Activated CD8-positive, alpha-beta memory T cell treated with anti-CD3 and anti-CD28 coated beads for 36 hours (primary cell): ENCODE measurements at regions not wholly inside any gene's neighbourhood (a gene's known extent, or its start where the extent isn't known, plus 50 kb on each side); places are given as distances from the start of the nearest gene placed in this dataset.

Source experiments
- CTCF ChIA-PET: fragments of 350-600 bp; sonication (Branson Sonifier 250); formaldehyde crosslinking; loops from one replicate; lab custom pipeline; 2021; ENCODE audit warnings: antibody characterized with exemption; lab: Charles Lee
- POLR2A ChIA-PET: fragments of 350-600 bp; sonication (Branson Sonifier 250); formaldehyde crosslinking; loops from one replicate; lab custom pipeline; 2021; ENCODE audit warnings: antibody characterized with exemption; lab: Charles Lee

DNA sequence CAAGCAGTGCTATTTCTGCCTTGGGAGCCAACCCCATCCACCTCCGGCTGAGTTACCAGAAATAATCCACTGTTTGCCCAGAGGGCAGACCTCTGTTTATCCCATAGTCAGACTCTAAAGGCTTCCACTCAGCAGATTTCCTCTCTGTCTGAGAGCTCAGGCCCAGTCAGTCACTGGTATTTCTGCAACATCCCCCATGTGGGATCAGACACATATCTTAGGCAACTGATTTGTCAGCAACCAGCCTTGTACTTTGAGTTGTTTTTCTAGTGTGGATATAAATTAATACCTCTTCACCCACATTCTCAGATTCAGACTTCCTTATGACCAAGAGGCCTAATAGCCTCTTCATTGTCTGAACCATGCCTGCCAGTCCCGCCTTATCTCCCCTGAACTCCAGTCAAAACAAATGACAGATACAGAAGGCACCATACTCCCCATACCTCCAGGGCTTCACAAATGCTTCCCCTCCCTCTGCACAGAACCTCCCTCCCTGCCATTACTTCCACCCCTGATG, 193.6 kb downstream of the FAM76B start:
- ChIA-PET CTCF (no interaction called here), POLR2A (no interaction called here)

DNA sequence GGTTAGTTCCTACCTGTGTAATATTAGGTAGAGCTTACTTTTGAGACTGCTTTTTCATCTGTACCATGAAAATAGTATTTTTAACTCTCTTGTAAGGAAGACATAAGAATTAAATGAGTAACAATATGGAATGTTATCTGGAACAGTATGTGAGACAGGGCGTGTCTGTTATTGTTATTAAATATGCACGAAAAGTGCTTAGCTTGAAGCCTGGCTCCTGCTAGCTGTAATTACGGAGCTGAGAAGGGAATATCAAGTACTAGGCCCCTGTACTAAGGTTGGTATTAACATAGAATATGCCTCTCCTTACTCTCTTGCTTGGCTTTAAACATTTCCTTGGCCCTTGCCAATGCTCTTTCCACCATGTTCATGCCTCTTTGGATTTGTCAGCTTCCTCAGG, 194.0 kb downstream of the FAM76B start:
- ChIA-PET CTCF (no interaction called here), POLR2A (no interaction called here)

DNA sequence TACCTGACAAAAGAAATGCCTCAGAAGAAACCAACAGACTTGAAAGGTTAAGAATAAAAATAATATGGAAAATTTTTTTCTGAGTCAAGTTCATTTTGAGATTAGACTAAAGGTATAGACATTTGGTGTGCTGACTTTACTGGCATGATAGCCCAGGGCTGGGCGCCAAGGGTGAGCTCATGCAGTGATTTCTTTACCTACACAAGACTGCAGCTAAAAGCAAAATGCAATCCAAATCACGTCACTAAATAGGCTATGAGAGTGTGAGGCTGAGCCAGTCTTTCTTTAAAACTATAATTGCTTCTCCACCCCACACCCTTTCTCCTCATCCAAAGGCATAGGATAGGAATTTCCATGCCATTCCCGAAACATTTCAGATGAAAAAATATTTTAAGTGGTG, 196.5 kb downstream of the FAM76B start:
- POLR2A ChIA-PET, result no interaction called here
- CTCF ChIA-PET, result interaction anchor here (1.5 kb wide), 1 partner anchor 112 kb away, joined by 3 read pairs; no protein-coding TSS in a partner anchor

DNA sequence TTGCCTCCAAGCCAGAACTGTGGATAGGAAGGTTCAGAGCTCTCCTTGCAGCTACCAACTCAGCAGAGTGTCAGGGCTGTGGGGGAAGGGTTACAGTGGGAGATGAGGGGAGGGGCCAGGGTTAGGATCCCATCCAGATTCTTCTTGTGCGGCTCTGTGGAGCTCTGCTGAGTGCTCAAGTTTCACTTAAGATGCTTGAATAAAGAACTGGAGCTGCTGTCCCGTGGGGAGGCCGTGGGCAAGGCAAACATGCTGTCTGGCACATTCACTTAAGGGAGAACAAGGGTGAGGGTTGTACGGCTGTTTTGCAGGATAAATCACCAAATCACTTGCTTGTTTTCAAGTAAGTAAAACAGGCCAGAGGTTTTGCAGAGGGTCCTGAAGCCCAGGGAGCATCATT, 197.1 kb downstream of the FAM76B start:
- POLR2A ChIA-PET, result no interaction called here
- CTCF ChIA-PET, result interaction anchor here (1.5 kb wide), 1 partner anchor 113 kb away, joined by 3 read pairs; no protein-coding TSS in a partner anchor

DNA sequence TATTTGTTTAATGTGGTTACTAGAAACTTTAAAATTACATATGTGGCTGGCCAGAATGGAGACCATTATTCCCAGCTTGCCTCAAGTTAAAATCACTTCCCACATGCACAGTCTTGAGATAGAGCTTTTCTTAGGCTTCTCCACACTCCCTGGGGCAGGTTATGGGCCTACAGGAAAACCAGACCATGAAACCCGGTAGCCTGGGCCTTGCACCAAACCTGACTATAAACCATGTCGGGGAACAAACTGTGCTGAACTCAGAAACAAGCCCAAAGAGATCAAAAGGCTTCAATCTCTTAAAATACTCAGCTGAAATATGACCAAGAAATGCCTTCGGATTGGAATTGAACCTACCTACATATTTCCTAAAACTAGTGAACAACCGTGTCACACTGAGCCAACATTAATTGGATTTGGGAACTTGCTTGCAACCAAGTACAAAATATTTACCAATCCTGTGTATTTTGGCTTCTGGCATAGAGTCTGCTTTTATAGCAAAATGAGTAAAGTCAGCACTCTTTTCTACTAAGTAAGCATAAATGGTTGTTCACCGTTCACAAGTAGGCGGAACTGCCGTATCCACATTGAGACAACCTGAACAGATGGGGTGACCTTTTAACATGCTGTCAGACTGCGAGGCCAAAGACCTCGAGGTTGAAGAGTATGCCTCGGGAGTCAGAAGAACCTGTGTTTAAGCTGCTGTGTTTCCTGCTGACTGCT, 199.5 kb downstream of the FAM76B start:
- CTCF ChIA-PET, result no interaction called here

DNA sequence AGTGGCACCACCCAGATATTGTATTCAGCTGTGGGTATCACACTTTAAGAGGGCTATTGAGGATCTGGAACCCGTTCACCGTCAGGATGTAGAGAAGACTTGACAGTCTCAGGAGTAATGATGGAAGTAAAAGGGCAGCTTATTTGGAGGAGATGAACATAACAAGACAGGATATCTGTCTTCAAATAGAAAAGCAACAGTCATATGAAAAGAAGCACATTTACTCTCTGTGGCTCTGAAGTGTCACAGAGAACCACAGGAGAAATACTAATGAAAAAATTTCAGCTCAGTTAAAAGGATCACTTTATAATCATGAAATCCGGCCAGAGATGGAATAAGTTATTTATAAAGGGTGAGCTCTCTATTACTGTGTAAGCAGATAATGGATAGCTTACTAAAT, 200.8 kb downstream of the FAM76B start:
- CTCF ChIA-PET, result interaction anchor here (0.8 kb wide), 1 partner anchor 113 kb away, joined by 3 read pairs; no protein-coding TSS in a partner anchor

More for the DNA sequence above, 199.5 kb downstream of the FAM76B start:
- POLR2A ChIA-PET, result interaction anchor here (0.6 kb wide), 1 partner anchor 732 kb away, joined by 3 read pairs; no protein-coding TSS in a partner anchor

DNA sequence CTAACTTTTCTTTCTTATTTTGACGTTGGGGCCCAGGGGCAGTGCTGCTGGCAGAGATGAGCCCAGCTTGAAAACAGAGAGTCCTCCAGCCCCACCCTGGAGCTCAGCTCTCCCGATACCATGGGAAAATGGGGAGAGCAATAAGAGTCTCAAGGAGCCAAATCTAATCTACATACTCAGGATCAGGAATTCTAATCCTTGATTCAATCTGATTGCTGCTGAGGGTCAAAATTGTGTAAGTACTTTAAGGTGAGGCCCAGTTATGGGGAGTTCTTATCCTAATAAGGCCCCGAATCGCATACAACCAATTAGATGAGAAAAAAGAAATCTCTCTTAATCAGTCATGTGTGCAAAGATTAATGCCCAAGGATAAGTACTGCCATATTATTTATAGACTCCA, 202.9 kb downstream of the FAM76B start:
- ChIA-PET POLR2A (no interaction called here), CTCF (no interaction called here)

More for the DNA sequence above, 200.8 kb downstream of the FAM76B start:
- POLR2A ChIA-PET, result no interaction called here

DNA sequence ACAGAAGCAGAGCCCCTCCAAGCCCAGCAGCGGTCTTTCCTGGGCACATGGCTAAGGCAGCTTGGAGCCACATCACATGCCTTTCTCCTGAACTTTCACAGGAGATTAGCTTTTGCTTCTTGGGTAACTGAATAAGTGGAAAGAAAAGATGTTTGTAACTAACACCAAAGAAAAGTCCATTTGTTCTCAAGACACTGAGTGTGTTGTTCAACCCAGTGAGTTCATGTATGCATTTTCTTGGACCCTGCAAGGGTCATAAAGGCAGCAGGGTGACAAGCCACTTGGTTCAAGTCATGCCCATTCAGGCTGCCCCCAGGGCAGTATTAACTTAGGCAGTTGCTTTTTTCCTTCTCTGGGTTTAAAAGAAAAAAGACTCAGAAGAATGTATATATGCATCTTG, 203.4 kb downstream of the FAM76B start:
- ChIA-PET POLR2A (no interaction called here), CTCF (no interaction called here)

DNA sequence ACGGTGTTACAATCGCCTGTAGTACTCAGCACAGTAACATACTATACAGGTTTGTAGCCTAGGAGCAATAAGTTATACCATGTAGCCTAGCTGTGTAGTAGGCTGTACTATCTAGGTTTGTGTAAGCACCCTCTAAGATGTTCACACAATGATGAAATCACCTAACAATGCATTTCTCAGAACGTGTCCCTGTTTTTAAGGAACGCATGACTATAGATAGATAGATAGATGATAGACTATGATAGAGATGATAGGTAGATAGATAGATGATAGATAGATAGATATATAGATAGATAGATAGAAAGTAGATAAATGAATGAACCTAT, 203.9 kb downstream of the FAM76B start:
- POLR2A ChIA-PET, result no interaction called here
- CTCF ChIA-PET, result no interaction called here

DNA sequence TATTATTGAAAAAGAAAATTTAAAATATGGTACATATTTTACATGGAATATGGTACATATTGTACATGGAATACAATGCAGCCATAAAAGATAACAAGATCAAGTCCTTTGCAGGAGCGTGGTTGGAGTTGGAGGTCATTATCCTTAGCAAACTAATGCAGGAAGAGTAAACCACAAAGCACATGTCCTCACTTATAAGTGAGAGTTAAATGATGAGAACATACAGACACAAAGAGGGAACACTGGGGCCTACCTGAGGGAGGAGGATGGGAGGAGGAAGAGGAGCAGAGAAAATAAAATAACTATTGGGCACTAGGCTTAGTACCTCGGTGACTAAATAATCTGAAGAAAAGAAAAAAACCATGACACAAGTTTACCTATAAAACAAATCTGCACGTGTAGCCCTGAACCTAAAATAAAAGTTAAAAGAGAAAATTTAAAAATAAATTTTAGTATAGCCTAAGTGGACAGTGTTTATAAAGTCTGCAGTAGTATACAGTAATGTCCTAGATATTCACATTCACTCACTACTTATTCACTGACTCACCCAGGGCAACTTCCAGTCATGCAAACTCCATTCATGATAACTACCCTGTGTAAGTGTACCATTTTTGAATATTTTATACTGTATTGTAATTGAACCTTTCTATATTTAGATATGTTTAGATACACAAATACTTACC, 204.4 kb downstream of the FAM76B start:
- ChIA-PET POLR2A (no interaction called here), CTCF (no interaction called here)

DNA sequence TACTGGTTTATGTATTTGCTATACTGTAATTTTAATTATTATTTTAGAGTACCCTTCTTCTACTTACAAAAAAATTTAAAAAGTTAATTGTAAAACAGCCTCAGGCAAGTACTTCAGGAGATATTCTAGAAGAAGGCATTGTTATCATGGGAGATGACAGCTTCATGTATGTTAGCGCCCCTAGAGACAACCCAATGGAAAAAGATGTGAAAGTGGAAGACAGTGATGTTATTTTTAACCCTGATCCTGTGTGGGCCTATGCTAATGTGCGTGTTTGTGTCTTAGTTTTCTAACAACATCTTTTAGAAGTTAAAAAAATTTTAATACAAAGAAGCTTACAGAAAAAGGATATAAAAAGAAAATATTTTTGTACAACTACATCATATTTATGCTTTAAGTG, 205.0 kb downstream of the FAM76B start:
- ChIA-PET CTCF (no interaction called here), POLR2A (no interaction called here)

DNA sequence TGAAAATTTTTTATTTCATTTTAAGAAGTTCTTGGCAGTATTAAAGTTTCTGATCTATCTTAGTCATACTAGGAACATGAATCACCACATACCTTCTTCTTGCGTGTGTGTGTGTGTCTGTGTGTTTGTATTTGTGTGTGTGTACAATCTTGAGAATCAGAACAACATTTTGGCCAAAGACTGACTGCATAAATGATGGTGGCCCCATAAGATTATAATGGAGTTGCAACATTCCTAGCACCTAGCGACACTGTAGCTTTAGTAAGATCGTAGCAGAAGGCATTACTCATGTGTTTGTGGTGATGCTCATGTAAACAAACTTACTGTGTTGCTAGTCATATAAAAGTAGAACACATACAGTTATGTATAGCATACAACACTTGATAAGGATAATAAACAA, 205.4 kb downstream of the FAM76B start:
- POLR2A ChIA-PET, result no interaction called here
- CTCF ChIA-PET, result no interaction called here

DNA sequence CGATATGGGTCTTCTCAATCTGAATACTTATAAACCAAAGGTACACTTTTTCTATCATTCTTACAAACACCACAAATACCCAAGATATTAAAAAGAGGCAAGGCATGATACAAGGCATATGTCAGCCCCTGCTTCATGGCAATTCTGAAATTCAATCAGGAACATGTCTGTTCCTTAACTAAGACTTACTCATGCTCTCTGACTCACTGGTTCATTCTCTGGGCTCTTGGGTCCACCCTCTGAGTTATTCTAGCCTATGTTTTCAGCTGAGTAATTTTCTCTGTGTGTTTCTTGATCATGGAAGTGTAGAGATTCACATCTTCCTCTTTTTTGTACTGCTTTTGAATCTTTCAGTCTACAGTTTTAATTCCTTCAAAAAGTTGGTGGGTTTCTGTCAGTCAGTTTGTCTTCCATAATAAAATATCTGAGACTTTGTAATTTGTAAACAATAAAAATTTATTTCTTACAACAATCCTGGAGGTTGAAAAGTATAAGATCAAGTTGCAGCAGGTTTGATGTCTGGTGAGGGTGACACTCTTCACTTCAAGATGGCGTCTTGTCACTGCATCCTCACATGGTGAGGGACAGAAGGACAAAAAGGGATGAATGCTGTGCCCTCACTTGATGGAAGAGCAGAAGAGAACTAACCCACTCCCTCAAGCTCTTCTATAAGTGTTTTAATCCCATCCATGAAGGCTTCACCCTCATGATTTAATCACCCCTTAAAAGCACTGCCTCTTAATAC, 211.7 kb downstream of the FAM76B start:
- ChIA-PET POLR2A (no interaction called here), CTCF (interaction anchor here (0.8 kb wide), 1 partner anchor 15 kb away, joined by 3 read pairs; no protein-coding TSS in a partner anchor)

DNA sequence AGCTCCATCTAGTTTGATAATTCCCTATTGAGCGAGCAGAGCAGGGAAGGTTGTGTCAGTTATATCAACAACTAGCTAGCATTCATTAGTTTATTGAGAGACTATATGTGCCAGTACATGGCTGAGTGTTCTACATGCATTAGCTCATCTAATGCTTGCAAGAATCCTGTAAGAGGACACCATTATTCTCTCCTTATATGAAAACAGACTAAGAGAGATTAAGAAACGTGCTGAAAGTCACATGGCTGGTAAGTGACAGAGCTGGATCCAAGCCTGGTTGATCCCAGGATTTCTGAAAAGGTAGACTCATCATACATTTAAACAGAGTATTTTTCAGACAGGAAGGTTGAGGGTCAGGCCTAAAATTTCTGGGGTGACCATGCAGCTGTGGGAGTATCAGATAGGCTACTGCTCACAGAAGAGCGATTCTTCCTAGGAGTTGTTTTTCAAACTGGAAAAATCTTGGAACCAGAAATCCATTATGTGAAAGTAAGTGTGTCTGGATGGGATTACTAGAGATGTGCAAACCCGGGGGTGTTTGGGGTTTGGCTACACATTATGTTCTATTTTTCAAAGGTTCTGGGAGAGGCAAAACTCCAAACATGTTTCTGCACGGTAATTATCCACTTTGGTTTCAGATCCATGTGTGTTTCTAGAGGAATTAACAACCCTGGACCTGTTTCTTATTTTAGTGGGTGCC, 213.3 kb downstream of the FAM76B start:
- POLR2A ChIA-PET, result no interaction called here
- CTCF ChIA-PET, result no interaction called here

DNA sequence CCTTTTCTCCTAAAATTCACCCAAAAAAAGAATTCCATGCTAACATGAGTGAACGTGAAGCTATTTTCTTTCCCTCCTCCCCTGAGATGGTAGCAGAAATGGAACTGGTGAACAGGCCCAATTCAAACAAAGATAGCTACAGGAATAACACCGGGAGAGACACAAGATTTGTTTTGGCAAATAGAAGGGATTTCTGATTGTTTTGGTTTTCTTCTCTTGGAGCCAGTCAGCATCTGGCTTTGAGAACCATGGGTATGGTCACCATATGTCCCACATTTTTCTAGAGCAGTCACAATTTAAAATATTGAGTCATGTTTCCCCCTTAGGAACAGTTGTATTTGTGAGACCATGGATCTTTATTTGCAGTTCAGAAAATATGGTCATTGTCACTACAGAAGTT, 214.1 kb downstream of the FAM76B start:
- CTCF ChIA-PET, result no interaction called here

DNA sequence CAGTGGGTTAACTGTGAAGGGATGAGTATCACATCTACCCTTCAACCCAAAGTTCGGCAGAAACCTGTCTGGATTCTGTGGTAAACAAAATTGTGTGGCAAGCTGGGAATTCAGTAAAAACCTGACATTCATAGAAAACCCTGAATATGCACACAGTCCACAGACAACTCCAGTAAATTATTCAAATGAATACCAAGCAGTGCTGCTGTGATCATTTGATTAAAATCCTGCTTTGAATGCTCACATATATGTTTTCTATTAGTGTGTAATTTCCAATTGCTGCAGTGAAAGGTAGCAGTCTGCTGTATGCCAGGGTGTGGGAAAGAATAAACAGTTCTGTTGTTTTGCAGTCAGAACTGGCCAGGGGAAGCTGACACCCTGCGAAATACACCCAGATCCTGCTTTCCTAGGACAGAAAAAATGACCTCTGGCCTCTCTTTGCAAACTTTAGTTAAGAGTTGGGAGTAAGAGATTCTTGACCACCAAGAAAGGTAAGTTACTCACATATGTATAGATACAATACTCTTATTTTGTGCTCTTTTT, 217.8 kb downstream of the FAM76B start:
- CTCF ChIA-PET, result interaction anchor here (1.0 kb wide), 1 partner anchor 139 kb away, joined by 3 read pairs; no protein-coding TSS in a partner anchor
- POLR2A ChIA-PET, result no interaction called here

More for the DNA sequence above, 214.1 kb downstream of the FAM76B start:
- POLR2A ChIA-PET, result no interaction called here

DNA sequence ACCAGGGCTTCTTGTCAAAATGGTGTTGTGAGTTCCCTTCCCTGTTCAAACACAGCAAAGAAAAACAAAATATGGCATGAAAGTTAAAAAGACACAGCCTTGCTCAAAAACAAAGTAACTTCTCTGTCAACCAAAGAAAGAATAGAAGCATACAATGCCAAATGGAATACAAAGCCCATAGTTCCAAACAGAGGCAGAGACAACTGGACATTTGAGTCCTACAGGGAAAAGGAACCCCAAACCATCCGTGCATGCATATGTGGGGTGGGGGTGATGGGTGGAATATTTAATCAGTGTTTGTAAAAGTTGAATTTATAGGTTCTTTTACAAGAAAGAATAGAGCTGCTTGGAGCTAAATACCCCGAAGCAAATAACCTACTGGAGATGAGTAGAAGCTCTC, 218.7 kb downstream of the FAM76B start:
- ChIA-PET CTCF (interaction anchor here (1.0 kb wide), 1 partner anchor 140 kb away, joined by 3 read pairs; no protein-coding TSS in a partner anchor), POLR2A (no interaction called here)

DNA sequence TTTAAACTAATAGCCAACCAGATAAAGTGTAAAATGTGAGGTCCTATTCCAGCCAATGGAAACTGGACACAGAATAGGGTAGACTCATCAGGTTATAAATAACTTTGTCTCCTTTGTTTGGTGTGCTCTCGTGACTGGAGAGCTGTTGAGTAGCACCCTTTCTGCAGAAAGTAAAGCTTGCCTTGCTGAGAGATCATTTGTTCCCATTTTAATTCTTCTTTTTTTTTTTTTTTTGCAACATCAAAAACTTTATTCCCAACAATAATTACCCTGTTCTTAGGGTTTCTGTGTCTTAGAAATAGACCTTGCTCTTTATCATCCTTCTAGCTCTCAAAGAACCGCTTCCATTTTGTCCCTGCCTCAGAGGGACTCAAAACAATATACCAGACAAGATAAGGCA, 220.4 kb downstream of the FAM76B start:
- ChIA-PET CTCF (no interaction called here), POLR2A (no interaction called here)

DNA sequence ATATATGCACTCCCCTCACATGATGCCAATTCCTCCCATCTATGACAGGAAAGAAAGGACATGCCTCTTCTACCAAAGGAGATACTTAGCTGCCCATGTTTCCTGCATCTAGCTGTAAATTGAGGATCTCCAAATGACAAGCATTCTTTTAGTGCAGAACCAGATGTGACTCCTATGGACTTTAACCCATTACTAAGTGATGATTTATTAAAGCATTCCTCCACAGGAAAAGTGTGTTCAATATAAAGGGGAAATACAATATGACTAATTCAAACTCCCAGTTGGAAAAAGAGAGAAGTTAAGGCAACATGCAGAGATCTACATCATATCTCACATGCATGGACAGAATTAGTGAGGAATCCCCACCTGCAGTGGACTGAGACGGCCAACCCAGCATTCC, 221.3 kb downstream of the FAM76B start:
- CTCF ChIA-PET, result no interaction called here

More for the DNA sequence above, 221.3 kb downstream of the FAM76B start:
- POLR2A ChIA-PET, result no interaction called here
